Gastrocnemius medialis (tissue), 4 donors: ENCODE measurements at regions not wholly inside any gene's neighbourhood (a gene's known extent, or its start where the extent isn't known, plus 50 kb on each side); places are given as distances from the start of the nearest gene placed in this dataset.

Experiments
- ATAC-seq, 2 donors: fragments of 150-250 bp; one replicate each; pipeline ENCODE4 v1.9.1; 2016
- DNase-seq, 2 donors: peaks; one replicate each; pipeline ENCODE4 v3.0.0-alpha.2; 2019
- H3K27ac ChIP-seq, 4 donors: fragments of 200-600 bp; sonication (generic); 1 replicate in 1 of 4; 2 replicates in 3 of 4; pipeline ENCODE4 v1.5.1; 2016 to 2018; ENCODE audit warnings: mild to moderate bottlenecking in 2 of 4, moderate library complexity in 1 of 4
- H3K27me3 ChIP-seq, 3 donors: fragments of 200-600 bp; sonication (generic) in 2 of 3; 1 replicate in 1 of 3; 2 replicates in 2 of 3; pipeline versions ENCODE4 v1.5.1 to v1.6.0; 2016 to 2019; ENCODE audit warnings: mild to moderate bottlenecking in 1 of 3, moderate library complexity in 1 of 3
- H3K36me3 ChIP-seq, 2 donors: fragments of 200-600 bp; sonication (generic) in 1 of 2; one replicate each; pipeline ENCODE4 v1.5.1; 2017 to 2018
- H3K4me1 ChIP-seq, 2 donors: fragments of 200-600 bp; sonication (generic) in 1 of 2; one replicate each; pipeline ENCODE4 v1.5.1; 2016 to 2017; ENCODE audit warnings: mild to moderate bottlenecking in 2 of 2
- H3K4me3 ChIP-seq, 4 donors: fragments of 200-600 bp; sonication (generic) in 3 of 4; 1 replicate in 1 of 4; 2 replicates in 3 of 4; pipeline ENCODE4 v1.5.1; 2016 to 2019; ENCODE audit warnings: mild to moderate bottlenecking in 2 of 4
- H3K9me3 ChIP-seq, 3 donors: fragments of 200-600 bp; sonication (generic) in 2 of 3; 1 replicate in 1 of 3; 2 replicates in 2 of 3; pipeline ENCODE4 v1.5.1; 2016 to 2019
- POLR2A ChIP-seq, 2 donors: fragments of 450-650 bp; IDR thresholded peaks; one replicate each; pipeline ENCODE4 v1.6.1; 2017; ENCODE audit warnings: antibody characterized with exemption in 2 of 2, mild to moderate bottlenecking in 2 of 2, moderate library complexity in 2 of 2
- in situ Hi-C, 4 donors: fragments of 200-750 bp; cut with MboI; loops; one replicate each; pipeline versions ENCODE4 v1.15.0 to v1.8.0; 2017; ENCODE audit warnings: low sequenced_read_pairs in 4 of 4
- intact Hi-C: fragments of 100-400 bp; cut with DNase I; formaldehyde crosslinking; loops from one replicate; pipeline ENCODE4 v1.15.1; 2023; ENCODE audit warnings: low total_unique reads
- TF ChIP-seq, protein P1 (sequence below), 5 experiments: fragments of 450-650 bp in 3 of 5; fragments of 200-600 bp in 2 of 5; sonication (generic) in 2 of 5; IDR thresholded peaks in 4 of 5; conservative IDR thresholded peaks in 1 of 5; 1 replicate in 4 of 5; 2 replicates in 1 of 5; pipeline ENCODE4 v1.5.1; 2016 to 2019; ENCODE audit warnings: antibody characterized with exemption in 5 of 5, mild to moderate bottlenecking in 3 of 5, moderate library complexity in 3 of 5

DNA sequence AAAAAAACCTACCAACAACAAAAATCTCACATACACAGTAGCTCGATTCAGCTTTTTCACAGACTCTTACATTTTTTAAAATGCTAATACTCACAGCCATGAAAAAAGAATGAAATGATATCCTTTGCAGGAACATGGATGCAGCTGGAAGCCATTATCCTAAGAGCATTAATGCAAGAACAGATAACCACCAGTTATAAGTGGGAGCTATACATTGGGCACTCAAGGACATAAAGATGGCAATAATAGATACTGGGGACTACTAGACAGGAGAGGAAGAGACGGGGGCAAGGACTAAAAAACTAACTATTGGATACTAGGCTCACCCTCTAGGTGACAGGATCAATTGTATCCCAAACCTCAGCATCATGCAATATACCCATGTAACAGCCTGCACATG lies 90.3 kb upstream of the CCNH start:
- Histone ChIP-seq H3K9me3 (no peaks in the 10 kb centered on the region), H3K4me3 (no peak overlapping the region), H3K4me1 (no peaks in the 10 kb centered on the region), H3K27me3 (no peaks in the 10 kb centered on the region), H3K36me3 (no peaks in the 10 kb centered on the region), H3K27ac (no peak overlapping the region)
- in situ Hi-C loops, result no loop called here
- intact Hi-C loops, result no loop called here
- ATAC-seq (no peak), DNase-seq (no peak)
- TF ChIP-seq, protein P1, sequence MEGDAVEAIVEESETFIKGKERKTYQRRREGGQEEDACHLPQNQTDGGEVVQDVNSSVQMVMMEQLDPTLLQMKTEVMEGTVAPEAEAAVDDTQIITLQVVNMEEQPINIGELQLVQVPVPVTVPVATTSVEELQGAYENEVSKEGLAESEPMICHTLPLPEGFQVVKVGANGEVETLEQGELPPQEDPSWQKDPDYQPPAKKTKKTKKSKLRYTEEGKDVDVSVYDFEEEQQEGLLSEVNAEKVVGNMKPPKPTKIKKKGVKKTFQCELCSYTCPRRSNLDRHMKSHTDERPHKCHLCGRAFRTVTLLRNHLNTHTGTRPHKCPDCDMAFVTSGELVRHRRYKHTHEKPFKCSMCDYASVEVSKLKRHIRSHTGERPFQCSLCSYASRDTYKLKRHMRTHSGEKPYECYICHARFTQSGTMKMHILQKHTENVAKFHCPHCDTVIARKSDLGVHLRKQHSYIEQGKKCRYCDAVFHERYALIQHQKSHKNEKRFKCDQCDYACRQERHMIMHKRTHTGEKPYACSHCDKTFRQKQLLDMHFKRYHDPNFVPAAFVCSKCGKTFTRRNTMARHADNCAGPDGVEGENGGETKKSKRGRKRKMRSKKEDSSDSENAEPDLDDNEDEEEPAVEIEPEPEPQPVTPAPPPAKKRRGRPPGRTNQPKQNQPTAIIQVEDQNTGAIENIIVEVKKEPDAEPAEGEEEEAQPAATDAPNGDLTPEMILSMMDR (IDR thresholded peaks at IDR 0.05 in 4 of 5, conservative IDR thresholded peaks at IDR 0.05 in 1 of 5), result no peak
- TF ChIP-seq POLR2A (IDR thresholded peaks at IDR 0.05), result no peak

DNA sequence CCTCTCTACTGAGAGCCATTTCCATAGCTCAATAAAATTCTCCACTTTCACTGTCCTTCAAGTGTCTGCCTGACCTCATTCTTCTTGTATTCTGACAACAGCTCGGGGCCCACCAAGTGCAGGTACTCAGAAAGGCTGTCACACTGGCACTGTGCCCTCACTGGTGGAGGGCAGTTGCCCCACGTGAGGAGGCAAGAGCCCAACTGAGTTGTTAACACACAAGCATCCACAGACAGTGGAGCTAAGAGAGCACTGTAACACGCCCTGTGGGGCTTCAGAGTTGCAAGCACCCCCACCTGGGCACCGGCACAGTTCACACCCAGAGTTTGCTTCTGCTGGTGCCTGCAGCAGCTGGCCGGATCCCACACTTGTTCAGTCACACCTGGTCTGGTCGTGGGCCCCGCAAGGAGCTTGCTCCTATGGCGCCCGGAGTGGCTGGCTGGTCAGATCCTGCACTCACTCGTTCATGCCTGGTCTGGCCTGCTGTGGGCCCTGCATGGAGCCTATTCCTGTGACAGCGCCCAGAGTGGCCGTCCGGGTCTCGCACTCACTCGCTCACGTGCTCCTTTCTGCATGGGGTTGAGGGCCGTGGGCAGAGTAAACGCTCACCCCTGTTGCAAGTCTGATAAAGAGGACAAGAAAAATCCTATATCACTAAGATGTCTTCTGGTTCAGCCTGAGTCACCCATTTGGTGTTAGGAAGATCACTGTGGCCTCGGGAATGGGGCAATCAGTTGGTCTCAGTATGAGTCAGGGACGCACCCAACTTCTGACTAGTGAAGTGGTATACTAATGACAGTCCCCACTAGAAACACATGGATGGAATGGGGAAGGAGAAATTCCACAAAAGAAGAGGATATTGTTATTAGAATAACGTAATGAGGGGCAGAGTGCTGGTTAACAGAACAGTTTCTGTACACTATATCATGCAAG lies 87.0 kb upstream of the CCNH start:
- DNase-seq (no peak), ATAC-seq (no peak)

More for the DNA sequence above, 87.0 kb upstream of the CCNH start:
- in situ Hi-C loops (no loop called here), intact Hi-C loops (no loop called here)
- Histone ChIP-seq H3K9me3 (no peaks in the 10 kb centered on the region), H3K27me3 (no peaks in the 10 kb centered on the region), H3K4me3 (no peak overlapping the region), H3K27ac (no peak overlapping the region), H3K4me1 (no peaks in the 10 kb centered on the region), H3K36me3 (no peaks in the 10 kb centered on the region)
- TF ChIP-seq, protein P1 (IDR thresholded peaks at IDR 0.05 in 4 of 5, conservative IDR thresholded peaks at IDR 0.05 in 1 of 5), result no peak
- no peak for TF ChIP-seq POLR2A (IDR thresholded peaks at IDR 0.05)
